SK-N-SH (cell line): ENCODE measurements at regions not wholly inside any gene's neighbourhood (a gene's known extent, or its start where the extent isn't known, plus 50 kb on each side); places are given as distances from the start of the nearest gene placed in this dataset.
"Not testable (repeated sequence)": the region's sequence is repeated elsewhere in the genome, so short reads cannot be mapped to it uniquely, and the experiment has no call there.

ENCODE experiments used
- CTCF ChIA-PET: fragments of 300-600, 350-600 bp; formaldehyde crosslinking; extraction: SDS; loops from one replicate; lab custom pipeline; 2021; lab: Yijun Ruan, JAX
- POLR2A ChIA-PET: fragments of 350-600 bp; sonication (Branson Sonifier 250); formaldehyde crosslinking; extraction: SDS; loops from one replicate; lab custom pipeline; 2020; ENCODE audit warnings: antibody characterized with exemption, inconsistent platforms; lab: Yijun Ruan, JAX
- DNase-seq: peaks from one replicate; pipeline ENCODE4 v3.0.0; 2012
- H2AFZ ChIP-seq: fragments of 200-600 bp; sonication (generic); 2 replicates; pipeline ENCODE4 v1.8.1; 2016; ENCODE audit warnings: antibody characterized with exemption, mild to moderate bottlenecking, low read depth
- H3F3A ChIP-seq: fragments of 200-600 bp; sonication (generic); replicated peaks from 2 replicates; pipeline ENCODE3; 2016; ENCODE audit warnings: antibody characterized with exemption, mild to moderate bottlenecking; ENCODE audit not compliant: insufficient read depth
- H3K27ac ChIP-seq, 2 experiments: fragments of 200-500 bp in 1 of 2; fragments of 200-600 bp in 1 of 2; sonication (Bioruptor generic) in 1 of 2; sonication (generic), shearing (Covaris generic) in 1 of 2; 2 replicates each; pipeline versions ENCODE4 v1.5.1 to v1.6.1; 2014 to 2016; ENCODE audit warnings: low read depth in 2 of 2, inconsistent platforms in 1 of 2, low read length in 1 of 2, mild to moderate bottlenecking in 1 of 2, mixed read lengths in 1 of 2
- H3K27me3 ChIP-seq: fragments of 200-600 bp; sonication (generic), shearing (Covaris generic); 2 replicates; pipeline ENCODE4 v1.6.1; 2016; ENCODE audit warnings: mixed run types; ENCODE audit not compliant: insufficient read depth
- H3K36me3 ChIP-seq, 2 experiments: fragments of 200-500 bp in 1 of 2; fragments of 200-600 bp in 1 of 2; sonication (Bioruptor generic) in 1 of 2; sonication (generic) in 1 of 2; replicated peaks in 1 of 2; 2 replicates each; pipeline versions ENCODE3 to v1.5.1; 2014 to 2016; ENCODE audit warnings: low read length in 1 of 2, mild to moderate bottlenecking in 1 of 2; ENCODE audit not compliant: insufficient read depth in 2 of 2, control insufficient read depth in 1 of 2
- H3K4me1 ChIP-seq, 2 experiments: fragments of 200-500 bp in 1 of 2; fragments of 200-600 bp in 1 of 2; sonication (Bioruptor generic) in 1 of 2; sonication (generic), shearing (Covaris generic) in 1 of 2; 2 replicates each; pipeline versions ENCODE4 v1.5.1 to v1.6.1; 2014 to 2016; ENCODE audit warnings: low read depth in 1 of 2, low read length in 1 of 2, mixed run types in 1 of 2; ENCODE audit not compliant: insufficient read depth in 2 of 2, control insufficient read depth in 1 of 2
- H3K4me2 ChIP-seq: fragments of 200-600 bp; sonication (generic), shearing (Covaris generic); 2 replicates; pipeline ENCODE4 v1.6.1; 2017; ENCODE audit warnings: mixed run types
- H3K4me3 ChIP-seq, 2 experiments: fragments of 200-500 bp in 1 of 2; fragments of 200-600 bp in 1 of 2; sonication (Bioruptor generic) in 1 of 2; sonication (generic), shearing (Covaris generic) in 1 of 2; 2 replicates each; pipeline versions ENCODE4 v1.5.1 to v1.8.1; 2014 to 2016; ENCODE audit warnings: low read depth in 2 of 2, inconsistent platforms in 1 of 2, low read length in 1 of 2, mild to moderate bottlenecking in 1 of 2, mixed read lengths in 1 of 2, moderate library complexity in 1 of 2
- H3K79me2 ChIP-seq: fragments of 200-600 bp; sonication (generic); 2 replicates; pipeline ENCODE4 v1.8.1; 2017; ENCODE audit warnings: mild to moderate bottlenecking; ENCODE audit not compliant: insufficient read depth
- H3K9ac ChIP-seq: fragments of 200-600 bp; sonication (generic); 2 replicates; pipeline ENCODE4 v1.6.1; 2017; ENCODE audit warnings: mixed run types
- H3K9me2 ChIP-seq: fragments of 200-600 bp; sonication (generic); 2 replicates; pipeline ENCODE4 v1.6.1; 2017; ENCODE audit warnings: mixed run types
- H3K9me3 ChIP-seq: fragments of 200-600 bp; sonication (generic); 2 replicates; pipeline ENCODE4 v1.6.1; 2017; ENCODE audit warnings: mixed run types, mild to moderate bottlenecking, moderate library complexity
- H4K20me1 ChIP-seq: fragments of 200-600 bp; sonication (generic); 2 replicates; pipeline ENCODE4 v1.6.1; 2017; ENCODE audit warnings: mild to moderate bottlenecking, mixed run types; ENCODE audit not compliant: insufficient read depth
- CHD2 ChIP-seq: fragments of 150-350 bp; IDR thresholded peaks from 2 replicates; pipeline ENCODE4 v1.6.1; 2018; ENCODE audit warnings: low read length; ENCODE audit not compliant: partially characterized antibody
- FOXJ3 ChIP-seq: sonication (generic); formaldehyde crosslinking; IDR thresholded peaks from 2 replicates; pipeline ENCODE4 v1.5.1; 2020; ENCODE audit warnings: mild to moderate bottlenecking, missing genetic modification reagents
- POLR2AphosphoS5 ChIP-seq: IDR thresholded peaks from 2 replicates; pipeline ENCODE4 v1.6.1; 2012; ENCODE audit warnings: low read depth, low read length
- RCOR1 ChIP-seq: fragments of 150-350 bp; IDR thresholded peaks from 2 replicates; pipeline ENCODE4 v1.6.1; 2017; ENCODE audit warnings: antibody characterized with exemption, low read length
- RXRA ChIP-seq: IDR thresholded peaks from 2 replicates; pipeline ENCODE4 v1.4.0; 2012; ENCODE audit warnings: low read depth, mild to moderate bottlenecking, borderline replicate concordance
- WGBS: methylation state at CpG from one replicate; pipeline ENCODE4 v1.1.6; 2017; ENCODE audit warnings: low lambda C conversion rate; 5-methylcytosine and 5-hydroxymethylcytosine counted together

DNA sequence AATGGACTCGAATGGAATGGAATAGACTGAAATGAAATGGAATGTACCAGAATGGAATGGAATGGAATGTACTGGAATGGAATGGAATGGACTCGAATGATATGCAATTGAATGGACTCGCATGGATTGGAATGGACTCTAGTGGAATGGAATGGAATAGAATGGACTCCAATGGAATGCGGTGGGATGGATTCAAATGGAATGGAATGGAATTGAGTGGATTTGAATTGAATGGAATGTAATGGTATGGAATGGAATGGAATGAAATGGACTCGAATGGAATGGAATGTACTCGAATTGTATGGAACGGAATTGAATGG is 99.6 kb upstream of the FBXO28 start:
- CTCF ChIA-PET = no interaction called here
- H3K9ac ChIP-seq = no peak overlapping the region
- H3K27ac ChIP-seq = no peak overlapping the region
- H3K4me3 ChIP-seq = no peak overlapping the region
- no peaks in the 10 kb centered on the region for H3K9me2 ChIP-seq
- H3K4me1 ChIP-seq = no peaks in the 10 kb centered on the region
- no peaks in the 10 kb centered on the region for H4K20me1 ChIP-seq
- no peak for DNase-seq
- no peaks in the 10 kb centered on the region for H3F3A ChIP-seq
- no peak overlapping the region for H2AFZ ChIP-seq
- no peak for TF ChIP-seq POLR2AphosphoS5
- no peak for TF ChIP-seq CHD2
- TF ChIP-seq RCOR1 = no peak
- no peak for TF ChIP-seq RXRA
- TF ChIP-seq FOXJ3 (CRISPR knock-in tag) = no peak
- H3K79me2 ChIP-seq = no peaks in the 10 kb centered on the region
- no peaks in the 10 kb centered on the region for H3K36me3 ChIP-seq
- POLR2A ChIA-PET = no interaction called here
- H3K4me2 ChIP-seq = no peak overlapping the region
- WGBS = 85% methylated on average over 7 of the region's 7 CpGs
- H3K27me3 ChIP-seq = no peaks in the 10 kb centered on the region
- no peaks in the 10 kb centered on the region; the same call in 1 of the 2 replicates for H3K9me3 ChIP-seq

DNA sequence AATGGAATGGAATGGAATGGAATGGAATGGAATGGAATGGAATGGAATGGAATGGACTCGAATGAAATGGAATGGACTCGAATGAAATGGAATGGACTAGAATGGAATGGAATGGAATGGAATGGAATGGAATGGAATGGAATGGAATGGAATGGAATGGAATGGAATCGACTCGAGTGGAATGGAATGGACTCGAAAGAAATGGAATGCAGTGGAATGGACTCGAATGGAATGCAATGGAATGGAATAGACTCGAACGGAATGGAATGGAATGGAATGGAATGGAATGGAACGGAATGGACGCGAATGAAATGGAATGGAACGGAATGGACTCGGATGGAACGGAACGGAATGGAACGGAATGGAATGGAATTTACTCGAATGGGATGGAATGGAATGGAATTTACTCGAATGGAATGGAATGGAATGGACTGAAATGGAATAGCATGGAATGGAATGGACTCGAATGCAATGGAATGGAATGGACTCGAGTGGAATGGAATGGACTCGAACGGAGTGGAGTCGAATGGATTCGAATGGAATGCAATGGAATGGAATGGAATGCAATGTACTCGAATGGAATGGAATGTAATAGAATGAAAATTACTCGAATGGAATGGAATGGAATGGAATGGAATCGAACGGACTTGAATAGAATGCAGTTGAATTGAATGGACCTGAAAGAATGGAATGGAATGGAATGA is 100.1 kb upstream of the FBXO28 start:
- H3K9me2 ChIP-seq, CTCF ChIA-PET, H3K9me3 ChIP-seq, POLR2A ChIA-PET, H2AFZ ChIP-seq, H3K4me1 ChIP-seq, H3K36me3 ChIP-seq, H3F3A ChIP-seq, H4K20me1 ChIP-seq, H3K27ac ChIP-seq, DNase-seq, H3K27me3 ChIP-seq, H3K4me2 ChIP-seq, H3K79me2 ChIP-seq, H3K4me3 ChIP-seq, H3K9ac ChIP-seq: not testable (repeated sequence)
- 66% methylated on average over 28 of the region's 28 CpGs for WGBS

DNA sequence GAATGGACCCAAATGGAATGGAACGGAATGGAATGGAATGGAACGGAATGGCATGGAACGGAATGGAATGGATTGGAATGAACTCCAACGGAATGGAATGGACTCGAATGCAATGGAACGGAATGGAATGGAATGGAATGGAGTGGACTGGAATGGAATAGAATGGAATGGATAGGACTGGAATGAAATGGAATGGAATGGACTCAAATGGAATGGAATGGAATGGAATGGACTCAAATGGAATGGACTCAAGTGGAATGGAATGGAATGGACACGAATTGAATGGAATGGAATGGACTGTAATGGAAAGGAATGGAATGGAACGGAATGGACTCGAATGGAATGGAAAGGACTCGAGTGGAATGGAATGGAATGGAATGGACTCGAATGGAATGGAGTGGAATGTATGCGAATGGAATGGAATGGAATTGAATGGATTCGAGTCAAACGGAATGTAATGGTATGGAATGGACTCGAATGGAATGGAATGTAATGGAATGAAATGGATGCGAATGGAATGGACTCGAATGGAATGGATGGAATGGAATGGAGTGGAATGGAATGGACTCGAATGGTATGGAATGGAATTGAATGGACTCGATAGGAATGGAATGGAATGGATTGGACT is 101.0 kb upstream of the FBXO28 start:
- H3K27ac ChIP-seq, H3K36me3 ChIP-seq, H3K9me3 ChIP-seq, H3K4me3 ChIP-seq, H3K4me1 ChIP-seq, H4K20me1 ChIP-seq, CTCF ChIA-PET, H3K27me3 ChIP-seq, POLR2A ChIA-PET, H3K4me2 ChIP-seq, H3K9ac ChIP-seq, H3K9me2 ChIP-seq, H2AFZ ChIP-seq, DNase-seq, H3F3A ChIP-seq, H3K79me2 ChIP-seq: not testable (repeated sequence)
- WGBS = 76% methylated on average over 19 of the region's 19 CpGs

DNA sequence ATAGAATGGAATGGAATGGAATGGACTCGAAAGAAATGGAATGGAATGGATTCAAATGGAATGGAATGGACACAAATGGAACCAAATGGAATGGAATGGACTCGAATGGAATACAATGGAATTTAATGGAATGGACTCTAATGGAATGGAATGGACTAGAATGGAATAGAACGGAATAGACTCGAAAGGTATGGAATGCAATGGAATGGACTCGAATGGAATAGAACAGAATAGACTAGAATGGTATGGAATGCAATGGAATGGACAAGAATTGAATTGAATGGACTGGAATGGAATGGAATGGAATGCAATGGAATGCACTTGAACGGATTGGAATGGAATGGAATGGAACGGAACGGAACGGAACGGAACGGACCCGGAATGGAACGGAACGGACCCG is 101.7 kb upstream of the FBXO28 start:
- H3K36me3 ChIP-seq, H3K4me3 ChIP-seq, H3K4me2 ChIP-seq, H3K4me1 ChIP-seq, H3K9me3 ChIP-seq, H3K27ac ChIP-seq, POLR2A ChIA-PET, H3K9ac ChIP-seq, H4K20me1 ChIP-seq, DNase-seq, CTCF ChIA-PET, H3K79me2 ChIP-seq, H3F3A ChIP-seq, H2AFZ ChIP-seq, H3K9me2 ChIP-seq, H3K27me3 ChIP-seq: not testable (repeated sequence)
- WGBS = 65% methylated on average over 15 of the region's 15 CpGs

DNA sequence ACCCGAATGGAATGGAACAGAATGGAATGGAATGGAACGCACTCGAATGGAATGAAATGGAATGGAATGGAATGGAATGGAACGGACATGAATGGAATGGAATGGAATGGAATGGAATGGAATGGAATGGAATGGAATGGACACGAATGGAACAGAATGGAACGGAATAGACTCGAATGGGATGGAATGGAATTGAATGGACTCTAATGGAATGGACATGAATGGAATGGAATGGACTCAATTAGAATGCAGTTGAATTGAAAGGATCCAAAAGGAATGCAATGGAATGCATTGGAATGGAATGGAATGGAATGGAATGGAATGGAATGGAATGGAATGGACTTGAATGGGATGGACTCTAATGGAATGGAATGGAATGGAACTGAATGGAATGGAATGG is 102.2 kb upstream of the FBXO28 start:
- POLR2A ChIA-PET, H3K4me3 ChIP-seq, H4K20me1 ChIP-seq, H3F3A ChIP-seq, H3K27me3 ChIP-seq, H3K9me3 ChIP-seq, H3K4me1 ChIP-seq, DNase-seq, CTCF ChIA-PET, H3K9ac ChIP-seq, H3K79me2 ChIP-seq, H3K36me3 ChIP-seq, H3K9me2 ChIP-seq, H3K4me2 ChIP-seq, H3K27ac ChIP-seq, H2AFZ ChIP-seq: not testable (repeated sequence)
- 67% methylated on average over 7 of the region's 7 CpGs for WGBS

DNA sequence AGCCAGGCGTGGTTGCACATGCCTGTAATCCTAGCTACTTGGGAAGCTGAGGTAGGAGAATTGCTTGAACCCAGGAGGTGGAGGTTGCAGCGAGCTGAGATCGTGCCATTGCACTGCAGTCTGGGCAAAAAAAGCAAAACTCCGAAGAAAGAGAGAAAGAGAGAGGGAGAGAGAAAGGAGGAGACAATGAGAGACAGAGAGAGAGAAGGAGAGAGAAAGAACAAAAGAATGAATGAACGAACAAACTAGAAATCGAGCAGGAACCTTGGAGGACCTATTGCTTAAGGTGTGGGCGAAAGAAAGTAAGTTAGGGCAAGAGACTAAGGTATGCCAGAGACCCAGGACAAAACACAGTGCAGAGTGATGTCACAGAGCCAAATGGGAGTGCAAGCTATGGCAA is 102.8 kb upstream of the FBXO28 start:
- H3K4me3 ChIP-seq, H3K4me1 ChIP-seq, H3K27me3 ChIP-seq, H3F3A ChIP-seq, H3K36me3 ChIP-seq, H3K27ac ChIP-seq, H2AFZ ChIP-seq, H3K9me3 ChIP-seq, POLR2A ChIA-PET, DNase-seq, H3K4me2 ChIP-seq, H3K9me2 ChIP-seq, H4K20me1 ChIP-seq, H3K9ac ChIP-seq, H3K79me2 ChIP-seq: not testable (repeated sequence)
- WGBS = 95% methylated on average over 6 of the region's 7 CpGs
- CTCF ChIA-PET = interaction anchor here (0.6 kb wide), 1 partner anchor 219 kb away, joined by 3 read pairs; no protein-coding TSS in a partner anchor
